ENCODE measurements at regions not wholly inside any gene's neighbourhood (a gene's known extent, or its start where the extent isn't known, plus 50 kb on each side); places are given as distances from the start of the nearest gene placed in this dataset.

- no peak overlapping the region for H3K27ac ChIP-seq (ENCODE audit: poor library complexity, severe bottlenecking)
- TF ChIP-seq CTCF (IDR thresholded peaks at IDR 0.05; ENCODE audit: poor library complexity, severe bottlenecking): no peak
- H3K9me3 ChIP-seq (ENCODE audit: severe bottlenecking): no peaks in the 10 kb centered on the region
- no peak for ATAC-seq (ENCODE audit: low read depth)
- H3K27me3 ChIP-seq (ENCODE audit: insufficient read depth, poor library complexity, severe bottlenecking): no peaks in the 10 kb centered on the region
- DNase-seq (ENCODE audit: low spot score): no peak
- H3K36me3 ChIP-seq (ENCODE audit: low read depth): no peaks in the 10 kb centered on the region
- peaks cover 16% of the 10 kb centered on the region for H3K4me1 ChIP-seq (ENCODE audit: insufficient read depth, poor library complexity, severe bottlenecking)
- no peak overlapping the region for H3K4me3 ChIP-seq (ENCODE audit: severe bottlenecking)
Measured at GRCh38 chr15:99472416-99473145, 93.2 kb upstream of the MEF2A start.

GRCh38 chr15:99473981-99474906 lies 91.5 kb upstream of the MEF2A start:
- Histone ChIP-seq H3K36me3 (ENCODE audit: low read depth) (no peaks in the 10 kb centered on the region), H3K4me1 (ENCODE audit: insufficient read depth, poor library complexity, severe bottlenecking) (peaks cover 16% of the 10 kb centered on the region), H3K4me3 (ENCODE audit: severe bottlenecking) (no peak overlapping the region), H3K27me3 (ENCODE audit: insufficient read depth, poor library complexity, severe bottlenecking) (no peaks in the 10 kb centered on the region), H3K27ac (ENCODE audit: poor library complexity, severe bottlenecking) (no peak overlapping the region), H3K9me3 (ENCODE audit: severe bottlenecking) (no peaks in the 10 kb centered on the region)
- no peak for ATAC-seq (ENCODE audit: low read depth)
- no peak for TF ChIP-seq CTCF (IDR thresholded peaks at IDR 0.05; ENCODE audit: poor library complexity, severe bottlenecking)
- DNase-seq (ENCODE audit: low spot score): no peak

- ATAC-seq (ENCODE audit: low read depth) (no peak), DNase-seq (ENCODE audit: low spot score) (no peak)
- H3K9me3 ChIP-seq (ENCODE audit: severe bottlenecking): no peaks in the 10 kb centered on the region
- no peaks in the 10 kb centered on the region for H3K27me3 ChIP-seq (ENCODE audit: insufficient read depth, poor library complexity, severe bottlenecking)
- no peak for TF ChIP-seq CTCF (IDR thresholded peaks at IDR 0.05; ENCODE audit: poor library complexity, severe bottlenecking)
- no peak overlapping the region for H3K27ac ChIP-seq (ENCODE audit: poor library complexity, severe bottlenecking)
- no peak overlapping the region for H3K4me3 ChIP-seq (ENCODE audit: severe bottlenecking)
- H3K36me3 ChIP-seq (ENCODE audit: low read depth): no peaks in the 10 kb centered on the region
- peaks cover 16% of the 10 kb centered on the region for H3K4me1 ChIP-seq (ENCODE audit: insufficient read depth, poor library complexity, severe bottlenecking)
Measured at GRCh38 chr15:99474909-99475753, 90.7 kb upstream of the MEF2A start.

- Histone ChIP-seq H3K27ac (ENCODE audit: poor library complexity, severe bottlenecking) (peak overlapping the region; percentile 71), H3K36me3 (ENCODE audit: low read depth) (no peaks in the 10 kb centered on the region), H3K27me3 (ENCODE audit: insufficient read depth, poor library complexity, severe bottlenecking) (no peaks in the 10 kb centered on the region), H3K4me3 (ENCODE audit: severe bottlenecking) (no peak overlapping the region), H3K9me3 (ENCODE audit: severe bottlenecking) (no peaks in the 10 kb centered on the region), H3K4me1 (ENCODE audit: insufficient read depth, poor library complexity, severe bottlenecking) (peaks cover 16% of the 10 kb centered on the region)
- no peak for TF ChIP-seq CTCF (IDR thresholded peaks at IDR 0.05; ENCODE audit: poor library complexity, severe bottlenecking)
- ATAC-seq (ENCODE audit: low read depth) (no peak), DNase-seq (ENCODE audit: low spot score) (no peak)
Measured at GRCh38 chr15:99475754-99476412, 89.9 kb upstream of the MEF2A start.

All from RWPE2 (cell line).